SK-N-SH treated with all-trans-retinoic acid at 6 μM for 48 hours (cell line): ENCODE measurements at regions not wholly inside any gene's neighbourhood (a gene's known extent, or its start where the extent isn't known, plus 50 kb on each side); places are given as distances from the start of the nearest gene placed in this dataset.

Source experiments
- ATAC-seq: fragments of 200-7000 bp; cut with Tn5 transposase; 3 replicates; pipeline ENCODE4 v1.9.1; 2020; ENCODE audit warnings: mild to moderate bottlenecking, moderate library complexity
- CREB5 ChIP-seq: fragments of 250-450 bp; sonication (Bioruptor Pico); IDR thresholded peaks from 2 replicates; pipeline ENCODE4 v1.5.1; 2020; ENCODE audit warnings: low read depth, mild to moderate bottlenecking, moderate library complexity
- CSDC2 ChIP-seq: fragments of 250-450 bp; sonication (Bioruptor Pico); IDR thresholded peaks from 2 replicates; pipeline ENCODE4 v1.5.0; 2020; ENCODE audit warnings: mild to moderate bottlenecking, moderate library complexity
- ESRRG ChIP-seq: fragments of 250-450 bp; sonication (Bioruptor Pico); IDR thresholded peaks from 2 replicates; pipeline ENCODE4 v1.6.1; 2021; ENCODE audit warnings: mild to moderate bottlenecking
- ISL1 ChIP-seq: fragments of 250-450 bp; sonication (Bioruptor Pico); IDR thresholded peaks from 2 replicates; pipeline ENCODE4 v2.1.2; 2022; ENCODE audit warnings: mild to moderate bottlenecking, moderate library complexity
- PATZ1 ChIP-seq: fragments of 250-450 bp; sonication (Bioruptor Pico); IDR thresholded peaks from 2 replicates; pipeline ENCODE4 v1.8.0; 2020; ENCODE audit warnings: mild to moderate bottlenecking, moderate library complexity, borderline replicate concordance
- POU6F1 ChIP-seq: fragments of 250-450 bp; sonication (Bioruptor Pico); IDR thresholded peaks from 2 replicates; pipeline ENCODE4 v1.8.0; 2021; ENCODE audit warnings: low read depth, mild to moderate bottlenecking, moderate library complexity, borderline replicate concordance
- PPARA ChIP-seq: fragments of 250-450 bp; sonication (Bioruptor Pico); IDR thresholded peaks from 2 replicates; pipeline ENCODE4 v1.5.0; 2020; ENCODE audit warnings: mild to moderate bottlenecking, borderline replicate concordance
- RARB ChIP-seq: fragments of 250-450 bp; sonication (Bioruptor Pico); IDR thresholded peaks from 2 replicates; pipeline ENCODE4 v1.8.0; 2021; ENCODE audit warnings: mild to moderate bottlenecking, moderate library complexity
- SNAI2 ChIP-seq: fragments of 250-450 bp; sonication (Bioruptor Pico); IDR thresholded peaks from 2 replicates; pipeline ENCODE4 v1.5.0; 2020; ENCODE audit warnings: mild to moderate bottlenecking, moderate library complexity
- TCF4 ChIP-seq: fragments of 250-450 bp; sonication (Bioruptor Pico); IDR thresholded peaks from 2 replicates; pipeline ENCODE4 v1.8.0; 2021; ENCODE audit warnings: mild to moderate bottlenecking, moderate library complexity, borderline replicate concordance
- ZFP3 ChIP-seq: fragments of 250-450 bp; sonication (Bioruptor Pico); IDR thresholded peaks from 2 replicates; pipeline ENCODE4 v1.5.0; 2020; ENCODE audit warnings: mild to moderate bottlenecking, moderate library complexity
- ZFP30 ChIP-seq: fragments of 450-650 bp; formaldehyde crosslinking; IDR thresholded peaks from 2 replicates; pipeline ENCODE4 v1.5.0; 2022; ENCODE audit warnings: mild to moderate bottlenecking, moderate library complexity
- ZNF70 ChIP-seq: fragments of 450-650 bp; formaldehyde crosslinking; IDR thresholded peaks from 2 replicates; pipeline ENCODE4 v1.5.0; 2020; ENCODE audit warnings: mild to moderate bottlenecking, moderate library complexity
- ZNF8 ChIP-seq: fragments of 450-650 bp; formaldehyde crosslinking; IDR thresholded peaks from 2 replicates; pipeline ENCODE4 v1.5.0; 2020; ENCODE audit warnings: mild to moderate bottlenecking, moderate library complexity
- TF ChIP-seq, protein P1 (sequence below): fragments of 250-450 bp; sonication (Bioruptor Pico); IDR thresholded peaks from 2 replicates; pipeline ENCODE4 v1.5.0; 2020; ENCODE audit warnings: mild to moderate bottlenecking, moderate library complexity

DNA sequence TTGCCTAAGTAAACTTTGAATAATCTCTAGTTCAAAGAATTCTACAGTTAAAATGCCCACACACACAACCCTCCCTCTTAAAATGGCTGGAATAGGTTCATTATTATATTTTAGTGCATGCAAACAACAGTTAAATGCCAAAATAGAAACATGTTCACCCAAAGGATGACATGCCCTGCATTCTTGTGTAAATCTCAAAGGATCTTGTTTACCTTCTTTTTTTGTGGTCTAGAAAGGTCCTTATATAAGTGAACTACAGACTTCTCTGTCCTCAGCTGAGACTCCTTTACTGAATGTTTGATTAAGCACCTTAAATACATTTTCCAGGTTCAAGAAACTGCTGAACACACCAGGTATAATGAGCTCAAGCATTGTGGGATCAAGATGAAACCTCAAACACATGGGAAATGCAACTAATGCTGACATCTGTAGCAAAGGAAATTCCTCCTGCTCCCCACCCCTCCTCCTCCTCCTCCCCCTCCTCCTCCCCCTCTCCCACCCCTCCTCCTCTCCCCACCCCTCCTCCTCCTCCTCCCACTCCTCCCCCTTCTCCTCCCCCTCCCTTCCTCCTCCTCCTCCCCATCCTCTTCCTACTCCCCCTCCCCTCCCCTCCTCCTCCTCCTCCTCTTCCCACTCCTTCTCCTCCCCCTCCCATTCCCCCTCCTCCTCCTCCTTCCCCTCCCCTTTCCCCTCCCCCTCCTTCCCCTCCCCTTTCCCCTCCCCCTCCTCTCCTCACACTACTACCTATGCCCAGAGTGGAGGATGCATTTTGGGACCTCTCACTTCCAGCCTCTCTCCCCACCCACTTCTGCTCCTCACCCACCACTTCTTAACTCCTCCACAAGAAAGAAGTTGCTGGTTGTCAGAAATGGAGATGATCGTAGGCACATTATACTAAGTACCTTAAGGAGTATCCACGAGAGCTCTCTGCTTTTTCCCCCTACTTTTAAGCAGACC, 233.9 kb downstream of the MRPL39 start:
- no peak for TF ChIP-seq ESRRG (CRISPR knock-in tag)
- TF ChIP-seq, protein P1, sequence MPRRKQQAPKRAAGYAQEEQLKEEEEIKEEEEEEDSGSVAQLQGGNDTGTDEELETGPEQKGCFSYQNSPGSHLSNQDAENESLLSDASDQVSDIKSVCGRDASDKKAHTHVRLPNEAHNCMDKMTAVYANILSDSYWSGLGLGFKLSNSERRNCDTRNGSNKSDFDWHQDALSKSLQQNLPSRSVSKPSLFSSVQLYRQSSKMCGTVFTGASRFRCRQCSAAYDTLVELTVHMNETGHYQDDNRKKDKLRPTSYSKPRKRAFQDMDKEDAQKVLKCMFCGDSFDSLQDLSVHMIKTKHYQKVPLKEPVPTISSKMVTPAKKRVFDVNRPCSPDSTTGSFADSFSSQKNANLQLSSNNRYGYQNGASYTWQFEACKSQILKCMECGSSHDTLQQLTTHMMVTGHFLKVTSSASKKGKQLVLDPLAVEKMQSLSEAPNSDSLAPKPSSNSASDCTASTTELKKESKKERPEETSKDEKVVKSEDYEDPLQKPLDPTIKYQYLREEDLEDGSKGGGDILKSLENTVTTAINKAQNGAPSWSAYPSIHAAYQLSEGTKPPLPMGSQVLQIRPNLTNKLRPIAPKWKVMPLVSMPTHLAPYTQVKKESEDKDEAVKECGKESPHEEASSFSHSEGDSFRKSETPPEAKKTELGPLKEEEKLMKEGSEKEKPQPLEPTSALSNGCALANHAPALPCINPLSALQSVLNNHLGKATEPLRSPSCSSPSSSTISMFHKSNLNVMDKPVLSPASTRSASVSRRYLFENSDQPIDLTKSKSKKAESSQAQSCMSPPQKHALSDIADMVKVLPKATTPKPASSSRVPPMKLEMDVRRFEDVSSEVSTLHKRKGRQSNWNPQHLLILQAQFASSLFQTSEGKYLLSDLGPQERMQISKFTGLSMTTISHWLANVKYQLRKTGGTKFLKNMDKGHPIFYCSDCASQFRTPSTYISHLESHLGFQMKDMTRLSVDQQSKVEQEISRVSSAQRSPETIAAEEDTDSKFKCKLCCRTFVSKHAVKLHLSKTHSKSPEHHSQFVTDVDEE, result no peak
- TF ChIP-seq POU6F1 (CRISPR knock-in tag), result no peak
- TF ChIP-seq ZNF70 (CRISPR knock-in tag), result no peak
- no peak for TF ChIP-seq ISL1
- no peak for TF ChIP-seq PATZ1
- no peak for ATAC-seq

- TF ChIP-seq RARB (CRISPR knock-in tag), result no peak
- 0 out of 2 replicates have a peak, but pooled peaks have one; percentile 25 for TF ChIP-seq CREB5
- TF ChIP-seq ISL1, result peak; percentile 43; the same call in 1 of the 2 replicates
- TF ChIP-seq POU6F1 (CRISPR knock-in tag), result no peak
- TF ChIP-seq ZFP30 (CRISPR knock-in tag), result no peak
- TF ChIP-seq, all 23 proteins: peak for 2
- ATAC-seq, result no peak
Observed at GRCh38 chr21:25371841-25372425, 235.3 kb downstream of the MRPL39 start.

GRCh38 chr21:25370311-25370744, 237.0 kb downstream of the MRPL39 start:
- TF ChIP-seq ZNF8 (CRISPR knock-in tag) (no peak), CSDC2 (0 out of 2 replicates have a peak, but pooled peaks have one; percentile 71), ZFP3 (CRISPR knock-in tag) (peak; percentile 66; the same call in 1 of the 2 replicates)
- ATAC-seq, result peak; percentile 99

GRCh38 chr21:25369524-25370300, 237.6 kb downstream of the MRPL39 start:
- TF ChIP-seq PATZ1 (no peak), ESRRG (CRISPR knock-in tag) (no peak), ZNF8 (CRISPR knock-in tag) (no peak), RARB (CRISPR knock-in tag) (no peak), CSDC2 (no peak), PPARA (CRISPR knock-in tag) (no peak), TCF4 (CRISPR knock-in tag) (no peak), SNAI2 (no peak), ISL1 (peak; percentile 96), POU6F1 (CRISPR knock-in tag) (no peak), CREB5 (peak; percentile 96), ZFP3 (CRISPR knock-in tag) (no peak)
- ATAC-seq, result peak; percentile 60
